Endothelial cell of umbilical vein (primary cell): ENCODE measurements at regions not wholly inside any gene's neighbourhood (a gene's known extent, or its start where the extent isn't known, plus 50 kb on each side); places are given as distances from the start of the nearest gene placed in this dataset.

Experiments used
- BruUV-seq: library from RNA; stranded (reverse); fragments of 400-500 nt; replicated peaks from 2 replicates; lab custom pipeline; 2021; lab: Mats Ljungman, UMichigan
- CTCF ChIA-PET: fragments of 300-600, 350-600 bp; sonication (Branson Sonifier 250); formaldehyde crosslinking; loops from one replicate; lab custom pipeline; 2021; ENCODE audit warnings: antibody characterized with exemption, inconsistent platforms; lab: Charles Lee
- POLR2A ChIA-PET: fragments of 300-600, 350-600 bp; sonication (Branson Sonifier 250); formaldehyde crosslinking; loops from one replicate; lab custom pipeline; 2021; ENCODE audit warnings: antibody characterized with exemption, inconsistent platforms; lab: Charles Lee
- DNase-seq: peaks from one replicate; pipeline ENCODE4 v3.0.0-alpha.2; 2011; ENCODE audit warnings: low read depth, low spot score
- FAIRE-seq: peaks from 2 replicates; lab custom pipeline; 2011; peaks lifted over from hg19 to GRCh38; lab: Jason Lieb, UNC
- H2AFZ ChIP-seq: 2 replicates; pipeline ENCODE4 v1.6.0; 2012; ENCODE audit warnings: low read depth, low read length, control low read depth, inconsistent platforms
- H3K27ac ChIP-seq: 2 replicates; pipeline ENCODE4 v1.5.1; 2011; ENCODE audit warnings: low read depth, mild to moderate bottlenecking, control low read depth, low read length, moderate library complexity; ENCODE audit not compliant: insufficient read depth
- H3K27me3 ChIP-seq, 2 experiments: 2 replicates each; pipeline versions ENCODE4 v1.6.0 to v1.6.1; 2011; ENCODE audit warnings: low read length in 2 of 2, mixed read lengths in 1 of 2; ENCODE audit not compliant: control insufficient read depth in 2 of 2, insufficient read depth in 2 of 2
- H3K36me3 ChIP-seq, 2 experiments: 2 replicates in 1 of 2; 3 replicates in 1 of 2; pipeline ENCODE4 v1.5.1; 2011; ENCODE audit warnings: low read length in 2 of 2, mild to moderate bottlenecking in 1 of 2, moderate library complexity in 1 of 2; ENCODE audit not compliant: control insufficient read depth in 2 of 2, insufficient read depth in 2 of 2; ENCODE audit errors: extremely low read depth in 1 of 2
- H3K4me1 ChIP-seq: 3 replicates; pipeline ENCODE4 v1.5.1; 2011; ENCODE audit warnings: mild to moderate bottlenecking, low read length; ENCODE audit not compliant: control insufficient read depth, insufficient read depth; ENCODE audit errors: extremely low read depth
- H3K4me2 ChIP-seq: 2 replicates; pipeline ENCODE4 v1.6.1; 2011; ENCODE audit warnings: low read length, control low read depth, mixed read lengths; ENCODE audit not compliant: insufficient read depth
- H3K4me3 ChIP-seq, 3 experiments: fragments of 200-600 bp in 1 of 3; sonication (generic), shearing (Covaris generic) in 1 of 3; replicated peaks in 1 of 3; 2 replicates each; pipeline ENCODE4 v1.5.1; 2011 to 2016; ENCODE audit warnings: control low read depth in 3 of 3, low read length in 3 of 3, mild to moderate bottlenecking in 2 of 3, inconsistent platforms in 1 of 3, low read depth in 1 of 3, moderate library complexity in 1 of 3; ENCODE audit not compliant: insufficient read depth in 1 of 3
- H3K79me2 ChIP-seq: 2 replicates; pipeline ENCODE4 v1.6.0; 2012; ENCODE audit warnings: low read length, inconsistent platforms; ENCODE audit not compliant: control insufficient read depth, insufficient read depth
- H3K9ac ChIP-seq: replicated peaks from 2 replicates; pipeline ENCODE3; 2011; ENCODE audit warnings: low read length, control low read depth; ENCODE audit not compliant: insufficient read depth; ENCODE audit errors: extremely low read depth
- H3K9me1 ChIP-seq: replicated peaks from 3 replicates; pipeline ENCODE4 v1.6.0; 2011; ENCODE audit warnings: mild to moderate bottlenecking, low read length; ENCODE audit not compliant: control insufficient read depth, insufficient read depth; ENCODE audit errors: extremely low read depth
- H3K9me3 ChIP-seq: replicated peaks from 2 replicates; pipeline ENCODE4 v1.5.1; 2012; ENCODE audit warnings: low read length, inconsistent platforms; ENCODE audit not compliant: control insufficient read depth, insufficient read depth
- H4K20me1 ChIP-seq: replicated peaks from 2 replicates; pipeline ENCODE3; 2011; ENCODE audit warnings: mild to moderate bottlenecking, low read length; ENCODE audit not compliant: control insufficient read depth, insufficient read depth; ENCODE audit errors: extremely low read depth
- EZH2 ChIP-seq: IDR thresholded peaks from 2 replicates; pipeline ENCODE4 v1.6.1; 2012; ENCODE audit warnings: borderline replicate concordance, low read depth, mild to moderate bottlenecking, moderate library complexity, low read length, inconsistent platforms; ENCODE audit not compliant: severe bottlenecking
- FOS ChIP-seq: IDR thresholded peaks from 2 replicates; pipeline ENCODE4 v1.6.1; 2011; ENCODE audit warnings: mild to moderate bottlenecking, low read length, moderate library complexity, borderline replicate concordance; ENCODE audit not compliant: insufficient read depth
- GATA2 ChIP-seq: IDR thresholded peaks from 2 replicates; pipeline ENCODE4 v1.7.0; 2011; ENCODE audit warnings: low read depth, mild to moderate bottlenecking, moderate library complexity, mixed read lengths, low read length; ENCODE audit not compliant: insufficient read length, insufficient read depth
- JUN ChIP-seq: IDR thresholded peaks from 2 replicates; pipeline ENCODE4 v1.6.1; 2011; ENCODE audit warnings: borderline replicate concordance, low read depth; ENCODE audit not compliant: insufficient read length, insufficient read depth
- MYC ChIP-seq: IDR thresholded peaks from one replicate; pipeline ENCODE4 v1.6.1; 2011; ENCODE audit warnings: mild to moderate bottlenecking, low read depth, low read length
- POLR2A ChIP-seq: IDR thresholded peaks from 2 replicates; pipeline ENCODE4 v1.6.1; 2012; ENCODE audit warnings: low read depth, mild to moderate bottlenecking, control low read depth, low read length
- POLR2AphosphoS5 ChIP-seq: IDR thresholded peaks from 2 replicates; pipeline ENCODE4 v1.6.1; 2012; ENCODE audit warnings: low read depth, mild to moderate bottlenecking, control low read depth, low read length, moderate library complexity; ENCODE audit not compliant: insufficient read depth
- dilution Hi-C: fragments of 300-500 bp; cut with MboI; formaldehyde crosslinking; loops from one replicate; pipeline ENCODE4 v1.15.0; 2019; ENCODE audit warnings: low sequenced_read_pairs; ENCODE audit not compliant: extremely low pct_ligation_motif_present
- intact Hi-C: fragments of 100-400 bp; cut with micrococcal nuclease; formaldehyde crosslinking; loops from one replicate; pipeline ENCODE4 v1.10.0; 2022
- TF ChIP-seq, protein P1 (sequence below), 2 donors: IDR thresholded peaks; 1 replicate in 1 of 2; 2 replicates in 1 of 2; pipeline ENCODE4 v1.5.1; 2011; ENCODE audit warnings: low read length in 2 of 2, mild to moderate bottlenecking in 2 of 2, moderate library complexity in 2 of 2, control low read depth in 1 of 2, inconsistent platforms in 1 of 2, low read depth in 1 of 2; ENCODE audit not compliant: insufficient read depth in 1 of 2; ENCODE audit errors: extremely low read depth in 1 of 2
- TF ChIP-seq, protein P2 (sequence below): IDR thresholded peaks from 2 replicates; pipeline ENCODE4 v1.6.1; 2011; ENCODE audit not compliant: insufficient read depth, insufficient read length

DNA sequence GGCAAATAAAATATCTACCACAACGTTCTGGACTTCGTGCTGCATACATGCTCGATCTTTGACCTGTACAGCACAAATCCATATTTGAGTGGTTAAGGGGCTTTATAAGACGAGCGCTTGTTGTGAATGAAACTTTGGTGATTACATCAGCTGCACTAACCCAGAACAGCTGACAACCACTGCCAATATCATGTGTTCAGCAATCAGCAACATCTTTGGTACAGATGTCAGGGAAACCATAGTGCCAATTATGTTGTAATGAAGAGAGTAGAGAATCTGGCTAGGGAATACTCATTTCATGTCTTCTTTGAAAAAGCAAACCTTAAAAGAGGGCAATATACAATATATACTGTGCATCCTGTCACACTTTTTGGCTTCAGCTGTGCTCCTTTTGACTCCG, 188.6 kb upstream of the NT5E start:
- no TSS peak for BruUV-seq
- CTCF ChIA-PET = no interaction called here
- dilution Hi-C loops = no loop called here

More for the DNA sequence above, 188.6 kb upstream of the NT5E start:
- intact Hi-C loops = no loop called here
- H3K27ac ChIP-seq = no peak overlapping the region
- no peak for FAIRE-seq
- H3K4me1 ChIP-seq = no peaks in the 10 kb centered on the region
- POLR2A ChIA-PET = no interaction called here
- no peaks in the 10 kb centered on the region for H3K9me1 ChIP-seq
- no peaks in the 10 kb centered on the region for H3K9me3 ChIP-seq
- TF ChIP-seq GATA2 (no peak), POLR2A (no peak), POLR2AphosphoS5 (no peak), MYC (no peak), EZH2 (no peak), JUN (no peak), FOS (no peak)
- TF ChIP-seq, protein P1, sequence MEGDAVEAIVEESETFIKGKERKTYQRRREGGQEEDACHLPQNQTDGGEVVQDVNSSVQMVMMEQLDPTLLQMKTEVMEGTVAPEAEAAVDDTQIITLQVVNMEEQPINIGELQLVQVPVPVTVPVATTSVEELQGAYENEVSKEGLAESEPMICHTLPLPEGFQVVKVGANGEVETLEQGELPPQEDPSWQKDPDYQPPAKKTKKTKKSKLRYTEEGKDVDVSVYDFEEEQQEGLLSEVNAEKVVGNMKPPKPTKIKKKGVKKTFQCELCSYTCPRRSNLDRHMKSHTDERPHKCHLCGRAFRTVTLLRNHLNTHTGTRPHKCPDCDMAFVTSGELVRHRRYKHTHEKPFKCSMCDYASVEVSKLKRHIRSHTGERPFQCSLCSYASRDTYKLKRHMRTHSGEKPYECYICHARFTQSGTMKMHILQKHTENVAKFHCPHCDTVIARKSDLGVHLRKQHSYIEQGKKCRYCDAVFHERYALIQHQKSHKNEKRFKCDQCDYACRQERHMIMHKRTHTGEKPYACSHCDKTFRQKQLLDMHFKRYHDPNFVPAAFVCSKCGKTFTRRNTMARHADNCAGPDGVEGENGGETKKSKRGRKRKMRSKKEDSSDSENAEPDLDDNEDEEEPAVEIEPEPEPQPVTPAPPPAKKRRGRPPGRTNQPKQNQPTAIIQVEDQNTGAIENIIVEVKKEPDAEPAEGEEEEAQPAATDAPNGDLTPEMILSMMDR (IDR thresholded peaks at IDR 0.05; ENCODE audit: extremely low read depth in 1 of 2, insufficient read depth in 1 of 2, low read depth in 1 of 2, low read length in 2 of 2) = no peak
- TF ChIP-seq, protein P2, sequence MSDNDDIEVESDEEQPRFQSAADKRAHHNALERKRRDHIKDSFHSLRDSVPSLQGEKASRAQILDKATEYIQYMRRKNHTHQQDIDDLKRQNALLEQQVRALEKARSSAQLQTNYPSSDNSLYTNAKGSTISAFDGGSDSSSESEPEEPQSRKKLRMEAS = no peak
- no peak overlapping the region for H3K4me3 ChIP-seq
- no peak for DNase-seq
- peaks cover 3 to 7% of the 10 kb centered on the region in 2 experiments for H3K27me3 ChIP-seq
- no peaks in the 10 kb centered on the region for H3K79me2 ChIP-seq
- H3K4me2 ChIP-seq = no peak overlapping the region
- no peak overlapping the region for H2AFZ ChIP-seq
- H4K20me1 ChIP-seq = no peaks in the 10 kb centered on the region
- no peak overlapping the region for H3K9ac ChIP-seq
- H3K36me3 ChIP-seq = no peaks in the 10 kb centered on the region
